ENCODE measurements at regions not wholly inside any gene's neighbourhood (a gene's known extent, or its start where the extent isn't known, plus 50 kb on each side); places are given as distances from the start of the nearest gene placed in this dataset.

DNA sequence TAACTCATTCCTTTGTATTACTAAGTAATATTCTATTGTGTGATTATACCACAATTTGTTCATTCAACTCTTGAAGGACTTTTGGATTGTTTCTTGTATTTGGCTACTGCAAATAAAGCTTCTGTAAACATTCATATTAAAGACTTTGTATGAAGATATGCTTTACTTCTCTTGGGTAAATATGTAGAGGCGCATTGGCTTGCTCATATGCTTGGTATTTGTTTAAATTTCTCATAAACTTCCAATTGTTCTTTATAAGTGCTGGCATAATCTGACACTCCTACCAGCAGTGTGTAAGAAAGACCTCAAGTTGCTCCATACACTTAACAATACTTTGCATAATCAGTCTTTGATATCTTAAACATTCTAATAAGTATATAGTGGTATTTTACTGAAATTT is 792.8 kb upstream of the LRRTM1 start:
- Histone ChIP-seq H3K27ac (no peak overlapping the region), H3K9me3 (no peaks in the 10 kb centered on the region), H3K36me3 (no peaks in the 10 kb centered on the region), H3K4me1 (no peaks in the 10 kb centered on the region), H3K4me3 (no peak overlapping the region), H3K27me3 (no peaks in the 10 kb centered on the region)
- WGBS, 4 donors, result 83 to 98% (median 90%) methylated on average over 1 of the region's 1 CpG
- intact Hi-C loops (cut with DNase I), result no loop called here
- TF ChIP-seq CTCF (IDR thresholded peaks at IDR 0.05) (no peak), POLR2A (IDR thresholded peaks at IDR 0.05) (no peak)
- no peak for ATAC-seq
- DNase-seq, result no peak

DNA sequence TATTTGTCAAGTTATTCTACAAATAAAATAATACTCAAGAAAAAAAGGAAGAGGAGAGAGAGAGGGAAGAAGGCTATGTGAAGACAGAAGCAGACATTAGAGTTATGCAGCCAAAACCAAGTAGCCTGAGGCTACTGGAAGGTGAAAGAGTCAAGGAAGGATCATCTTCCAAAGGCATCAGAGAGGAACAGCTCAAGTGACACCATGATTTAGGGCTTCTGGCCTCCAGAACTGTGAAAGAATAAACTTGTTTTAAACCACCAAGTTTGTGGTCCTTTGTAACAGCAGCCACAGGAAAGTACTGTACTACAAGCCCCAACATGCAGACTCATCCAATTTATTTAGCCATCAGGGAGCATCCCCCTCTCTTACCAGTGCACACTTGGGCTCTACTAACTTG is 788.5 kb upstream of the LRRTM1 start:
- Histone ChIP-seq H3K36me3 (no peaks in the 10 kb centered on the region), H3K9me3 (no peaks in the 10 kb centered on the region), H3K4me3 (no peak overlapping the region), H3K4me1 (no peaks in the 10 kb centered on the region), H3K27me3 (no peaks in the 10 kb centered on the region), H3K27ac (no peak overlapping the region)
- DNase-seq, result no peak
- TF ChIP-seq POLR2A (IDR thresholded peaks at IDR 0.05), result no peak
- TF ChIP-seq CTCF (IDR thresholded peaks at IDR 0.05), result no peak
- intact Hi-C loops (cut with DNase I), result no loop called here
- no peak for ATAC-seq

DNA sequence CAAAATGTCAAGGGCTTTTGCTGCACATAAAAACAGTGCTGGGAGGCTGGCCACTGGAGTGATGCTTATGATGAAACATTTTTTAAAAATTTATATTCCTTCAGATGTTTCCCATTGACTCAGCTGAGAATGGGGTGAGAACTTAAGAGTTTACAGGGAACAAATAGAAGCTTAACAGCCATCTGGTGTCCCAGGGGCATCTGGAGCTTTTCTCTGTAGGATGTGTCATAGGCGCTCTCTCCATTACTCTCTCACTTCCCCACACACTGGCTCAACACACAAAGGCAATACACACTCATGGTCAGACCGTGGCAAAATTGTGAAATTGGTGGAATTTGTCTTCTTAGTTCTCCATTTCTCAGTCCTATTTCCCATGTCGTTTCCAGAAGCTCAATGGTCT is 783.1 kb upstream of the LRRTM1 start:
- DNase-seq (no peak), ATAC-seq (no peak)
- Histone ChIP-seq H3K9me3 (no peaks in the 10 kb centered on the region), H3K27me3 (no peaks in the 10 kb centered on the region), H3K36me3 (no peaks in the 10 kb centered on the region), H3K27ac (no peak overlapping the region), H3K4me1 (no peaks in the 10 kb centered on the region), H3K4me3 (no peak overlapping the region)
- WGBS, 4 donors, result 69 to 78% (median 74%) methylated on average over 3 of the region's 3 CpGs
- TF ChIP-seq POLR2A (IDR thresholded peaks at IDR 0.05) (no peak), CTCF (IDR thresholded peaks at IDR 0.05) (no peak)
- intact Hi-C loops (cut with DNase I), result no loop called here

- no peak for ATAC-seq
- intact Hi-C loops (cut with DNase I), result no loop called here
- no peaks in the 10 kb centered on the region for H3K36me3 ChIP-seq
- H3K27me3 ChIP-seq, result no peaks in the 10 kb centered on the region
- no peak for DNase-seq
- TF ChIP-seq CTCF (IDR thresholded peaks at IDR 0.05), result no peak
- no peak for TF ChIP-seq POLR2A (IDR thresholded peaks at IDR 0.05)
- no peak overlapping the region for H3K4me3 ChIP-seq
- no peaks in the 10 kb centered on the region for H3K4me1 ChIP-seq
- H3K27ac ChIP-seq, result no peak overlapping the region
- H3K9me3 ChIP-seq, result peaks cover 0 to 19% (median 0%) of the 10 kb centered on the region in 12 donors
- 37 to 52% (median 45%) methylated on average over 1 of the region's 1 CpG for WGBS, 4 donors
Measured at GRCh38 chr2:81084101-81084500, 779.5 kb upstream of the LRRTM1 start.

Data from heart left ventricle (tissue), 16 donors.